SK-N-SH (cell line): ENCODE measurements at regions not wholly inside any gene's neighbourhood (a gene's known extent, or its start where the extent isn't known, plus 50 kb on each side); places are given as distances from the start of the nearest gene placed in this dataset.

ENCODE experiments used
- FOXJ3 ChIP-seq: sonication (generic); formaldehyde crosslinking; IDR thresholded peaks from 2 replicates; pipeline ENCODE4 v1.5.1; 2020; ENCODE audit warnings: mild to moderate bottlenecking, missing genetic modification reagents
- TAF1 ChIP-seq: IDR thresholded peaks from 2 replicates; pipeline ENCODE4 v1.6.1; 2012; ENCODE audit warnings: low read depth, mild to moderate bottlenecking, low read length, moderate library complexity, borderline replicate concordance

GRCh38 chr5:173829826-173830225 lies 58.3 kb upstream of the CPEB4 start:
- TF ChIP-seq TAF1 (no peak), FOXJ3 (CRISPR knock-in tag) (no peak)
